Mucosa of gallbladder (tissue), 1 donor: ENCODE measurements at regions not wholly inside any gene's neighbourhood (a gene's known extent, or its start where the extent isn't known, plus 50 kb on each side); places are given as distances from the start of the nearest gene placed in this dataset.

Source experiments
- DNase-seq: peaks from one replicate; pipeline ENCODE4 v3.0.0-alpha.2; 2020; ENCODE audit warnings: low spot score
- donor health status: DM: no; HTN: no; CAD: no.

- DNase-seq = no peak
Observed at GRCh38 chr9:86531273-86531970, 177.2 kb upstream of the TUT7 start.

GRCh38 chr9:86529496-86530275 is 175.5 kb upstream of the TUT7 start:
- DNase-seq = no peak

DNA sequence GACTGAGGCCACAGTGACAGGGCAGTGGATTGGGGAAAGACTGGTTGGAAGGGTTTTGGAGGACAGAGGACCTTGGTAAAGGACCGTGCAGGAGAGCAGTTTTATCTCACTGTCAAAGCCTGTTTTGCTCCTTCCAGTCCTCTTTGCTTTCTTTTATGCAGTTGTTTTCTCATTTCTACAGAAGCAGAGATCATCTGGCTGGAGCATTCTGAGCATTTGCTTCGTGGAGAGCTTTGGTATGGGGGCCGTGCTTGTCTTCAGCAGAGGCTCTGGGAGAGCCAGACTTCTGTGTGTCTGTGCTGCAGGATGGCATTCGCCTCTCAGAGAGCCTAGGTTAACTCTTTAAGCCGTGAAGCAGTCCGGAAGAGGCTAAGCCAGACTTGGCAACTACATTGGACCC is 171.8 kb upstream of the TUT7 start:
- no peak for DNase-seq

DNA sequence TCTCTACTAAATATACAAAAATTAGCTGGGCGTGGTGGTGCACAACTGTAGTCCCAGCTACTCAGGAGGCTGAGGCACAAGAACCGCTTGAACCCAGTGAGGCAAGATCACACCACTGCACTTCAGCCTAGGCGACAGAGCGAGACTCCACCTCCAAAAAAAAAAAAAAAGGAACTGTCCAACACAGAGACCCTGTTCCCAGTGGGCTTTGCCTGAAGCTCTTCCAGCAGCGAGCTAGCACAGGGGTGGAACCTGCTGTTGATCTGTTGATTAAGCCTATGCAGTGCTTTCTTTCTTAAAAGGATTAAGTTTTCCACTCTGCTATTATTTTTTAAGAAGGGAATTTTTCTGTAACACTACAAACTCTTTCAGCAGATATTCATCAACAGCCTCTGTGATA is 171.0 kb upstream of the TUT7 start:
- no peak for DNase-seq

- no peak for DNase-seq
Observed at GRCh38 chr9:86521977-86522376, 167.8 kb upstream of the TUT7 start.

DNA sequence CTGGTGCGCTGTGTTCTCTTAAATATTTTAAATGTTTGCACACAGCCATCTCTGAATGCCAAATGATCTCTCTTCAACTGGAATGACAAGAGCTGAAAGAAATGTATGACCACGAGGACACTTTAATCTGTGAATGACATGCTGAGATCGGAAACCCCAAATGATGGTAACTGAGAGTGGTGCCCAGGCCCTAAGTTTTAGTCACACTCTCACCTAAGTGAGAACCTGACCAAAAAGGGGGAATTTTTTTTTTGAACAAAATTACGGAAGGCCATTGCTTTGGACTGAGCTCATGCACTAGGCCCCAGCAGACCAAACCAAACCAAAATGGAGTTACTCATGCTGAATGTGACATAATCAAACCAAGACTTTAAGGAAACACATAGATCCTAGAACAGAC is 167.1 kb upstream of the TUT7 start:
- DNase-seq = no peak

- DNase-seq = no peak
Observed at GRCh38 chr9:86519066-86519615, 164.9 kb upstream of the TUT7 start.

- no peak for DNase-seq
Observed at GRCh38 chr9:86517475-86517874, 163.3 kb upstream of the TUT7 start.

DNA sequence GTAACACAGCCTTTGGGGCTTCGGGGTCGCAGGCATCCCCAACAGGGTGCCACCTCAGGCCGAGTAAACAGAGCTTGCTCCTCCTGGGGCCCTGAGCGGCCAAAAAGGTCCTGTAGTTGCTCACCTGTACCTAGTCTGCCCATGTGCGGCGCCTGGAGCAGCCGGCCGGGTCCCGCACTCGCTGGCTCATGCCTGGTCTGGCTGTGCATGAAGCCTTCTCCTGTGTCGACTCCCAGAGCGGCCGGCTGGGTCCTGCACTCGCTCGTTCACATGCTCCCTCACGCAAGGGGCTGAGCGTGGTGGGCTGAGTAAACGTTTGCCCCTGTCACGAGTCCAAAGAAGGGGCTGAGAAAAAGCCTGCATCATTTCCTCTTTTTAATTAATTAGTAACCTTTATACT is 162.4 kb upstream of the TUT7 start:
- no peak for DNase-seq

DNA sequence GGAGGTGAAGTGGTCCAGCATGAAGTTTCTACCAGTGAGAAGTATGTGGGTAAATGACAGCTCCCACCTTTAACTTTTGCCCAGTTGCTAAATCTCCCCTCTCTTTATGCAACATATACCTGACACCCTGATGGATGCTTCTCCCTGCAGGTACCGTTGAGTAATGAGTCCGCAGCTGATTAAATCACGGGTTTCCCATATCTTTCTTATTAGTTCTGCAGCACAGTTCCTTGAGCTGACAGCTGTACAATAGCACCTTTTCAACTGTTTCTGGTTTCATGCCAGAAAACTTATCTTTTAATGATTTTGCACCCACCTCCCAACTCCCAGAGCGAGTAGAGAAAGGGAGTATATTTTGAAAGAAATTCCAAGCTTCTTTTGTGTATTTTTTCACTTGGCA is 161.0 kb upstream of the TUT7 start:
- DNase-seq = no peak

- no peak for DNase-seq
Observed at GRCh38 chr9:86513429-86513828, 159.2 kb upstream of the TUT7 start.

DNA sequence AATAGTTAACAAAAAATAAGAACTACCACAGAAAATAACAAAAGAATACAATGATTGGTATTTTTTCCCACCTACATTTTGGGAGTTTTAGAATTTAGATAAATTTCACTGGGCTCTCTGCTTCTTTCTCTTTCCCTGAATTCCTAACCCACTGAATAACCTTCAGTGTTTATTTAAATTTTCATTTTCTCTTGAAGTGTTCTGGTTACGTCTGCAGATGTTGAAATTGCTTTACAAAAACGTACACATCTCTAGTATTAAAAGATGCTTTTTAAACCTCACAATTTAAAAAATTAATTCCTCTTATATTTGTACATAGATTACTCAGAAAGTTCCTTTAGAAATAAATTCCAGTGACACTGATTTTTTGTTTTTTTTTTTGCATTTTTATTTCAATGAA is 158.7 kb upstream of the TUT7 start:
- no peak for DNase-seq

DNA sequence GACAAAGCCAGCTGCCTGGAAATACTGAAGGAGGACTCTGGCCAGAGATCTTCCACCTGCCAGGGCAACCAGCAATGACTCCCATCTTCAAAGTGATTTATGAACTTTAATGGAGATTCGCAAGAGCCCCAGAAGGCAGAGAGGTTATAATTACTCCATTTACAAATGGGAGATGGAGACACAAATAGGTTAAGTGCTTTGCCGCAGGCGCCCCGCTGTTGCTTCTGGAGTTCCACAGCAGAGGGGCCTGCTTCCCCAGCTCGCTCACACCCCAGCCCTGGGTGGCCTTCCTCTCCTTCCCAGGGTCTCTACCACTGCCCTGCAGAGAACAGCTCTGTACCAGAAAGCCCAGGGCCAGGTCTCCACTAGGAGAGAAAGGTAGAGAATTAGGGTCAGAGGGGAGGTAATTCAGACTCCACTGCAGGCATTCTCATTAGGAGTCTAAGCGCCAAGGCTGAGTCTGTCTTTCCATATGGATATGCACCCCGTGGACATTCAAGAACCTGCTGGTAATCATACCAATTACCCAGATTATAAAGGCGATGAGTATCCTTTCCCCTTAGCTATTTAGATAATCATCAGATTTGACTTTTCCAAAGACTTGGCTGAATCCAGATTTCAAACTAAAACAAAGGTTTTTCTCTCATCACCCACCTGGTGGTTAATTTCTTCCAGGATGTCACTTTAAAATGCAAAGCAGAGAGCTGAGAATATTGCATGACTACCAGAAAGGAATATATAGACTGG is 157.6 kb upstream of the TUT7 start:
- DNase-seq = no peak

DNA sequence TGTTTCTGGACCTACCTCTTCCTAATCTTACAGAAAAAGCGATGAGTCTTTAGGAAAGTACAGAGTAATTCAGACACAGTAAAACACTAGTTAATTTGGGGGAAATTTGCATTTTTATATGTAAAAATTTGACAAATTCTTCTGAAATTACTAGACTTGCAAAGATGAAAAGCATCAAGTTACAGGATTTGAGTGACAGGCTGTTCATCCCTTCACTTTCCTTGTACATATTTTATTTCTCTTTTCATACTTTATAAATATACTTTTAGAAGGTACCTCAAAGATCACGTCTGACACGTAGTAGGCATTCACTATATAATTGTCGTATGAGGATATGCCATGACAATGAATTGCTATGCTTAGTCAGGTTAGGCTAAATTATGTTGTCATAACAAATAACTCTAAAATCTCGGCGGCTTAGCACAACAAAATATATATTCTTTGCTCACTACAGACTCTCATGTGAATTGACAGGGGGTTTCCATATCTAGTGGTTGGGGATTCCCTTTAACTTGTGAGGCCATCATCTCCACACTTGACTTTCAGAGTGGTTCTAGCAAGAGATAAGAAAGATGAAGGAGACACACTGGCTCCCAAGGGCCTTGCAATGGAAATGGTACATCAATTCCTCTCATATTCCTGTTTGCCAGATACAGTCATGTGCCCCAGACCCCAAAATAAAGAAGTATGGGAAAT is 154.1 kb upstream of the TUT7 start:
- DNase-seq = no peak

- no peak for DNase-seq
Observed at GRCh38 chr9:86507212-86507630, 153.0 kb upstream of the TUT7 start.

GRCh38 chr9:86503942-86504341 is 149.7 kb upstream of the TUT7 start:
- DNase-seq = no peak

- DNase-seq = no peak
Observed at GRCh38 chr9:86503314-86503713, 149.1 kb upstream of the TUT7 start.

GRCh38 chr9:86500667-86501435 is 146.6 kb upstream of the TUT7 start:
- DNase-seq = no peak

DNA sequence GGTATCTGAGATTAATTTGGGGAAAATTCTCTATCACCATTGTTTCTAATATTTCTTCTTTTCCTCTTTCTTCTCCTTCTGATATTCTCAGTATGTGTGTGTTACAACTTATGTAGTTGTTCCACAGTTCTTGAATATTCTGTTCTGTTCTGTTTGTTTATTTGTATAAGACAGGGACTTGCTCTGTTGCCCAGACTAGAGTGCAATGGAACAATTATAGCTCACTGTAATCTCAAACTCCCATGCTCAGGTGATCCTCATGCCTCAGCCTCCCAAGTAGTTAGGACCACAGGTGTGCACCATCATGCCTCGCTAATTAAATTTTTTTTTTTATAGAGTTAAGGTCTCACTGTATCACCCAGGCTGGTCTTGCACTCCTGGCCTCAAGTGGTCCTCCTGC is 145.8 kb upstream of the TUT7 start:
- no peak for DNase-seq

GRCh38 chr9:86494644-86495111 is 140.5 kb upstream of the TUT7 start:
- no peak for DNase-seq
